CD8-positive, alpha-beta memory T cell (primary cell): ENCODE measurements at regions not wholly inside any gene's neighbourhood (a gene's known extent, or its start where the extent isn't known, plus 50 kb on each side); places are given as distances from the start of the nearest gene placed in this dataset.
"Not testable (repeated sequence)": the region's sequence is repeated elsewhere in the genome, so short reads cannot be mapped to it uniquely, and the experiment has no call there.

ENCODE experiments used
- CTCF ChIA-PET: fragments of 350-600 bp; sonication (Branson Sonifier 250); formaldehyde crosslinking; loops from one replicate; lab custom pipeline; 2021; ENCODE audit warnings: antibody characterized with exemption; lab: Charles Lee
- POLR2A ChIA-PET: fragments of 350-600 bp; sonication (Branson Sonifier 250); formaldehyde crosslinking; loops from one replicate; lab custom pipeline; 2021; ENCODE audit warnings: antibody characterized with exemption; lab: Charles Lee
- DNase-seq, 5 donors: peaks; one replicate each; pipeline versions ENCODE4 v3.0.0 to v3.0.0-alpha.2; 2020 to 2022; ENCODE audit warnings: mixed read lengths in 1 of 5
- H3K27ac ChIP-seq: one replicate; pipeline ENCODE4 v1.7.0; 2013; ENCODE audit warnings: low read depth, mild to moderate bottlenecking, low read length, moderate library complexity
- H3K27me3 ChIP-seq: 2 replicates; pipeline ENCODE4 v1.7.0; 2013; ENCODE audit warnings: low read length, mild to moderate bottlenecking; ENCODE audit not compliant: insufficient read depth, poor library complexity, severe bottlenecking
- H3K36me3 ChIP-seq: 2 replicates; pipeline ENCODE4 v1.7.0; 2013; ENCODE audit warnings: mild to moderate bottlenecking, low read length, moderate library complexity; ENCODE audit not compliant: insufficient read depth
- H3K4me1 ChIP-seq: 2 replicates; pipeline ENCODE4 v1.7.0; 2013; ENCODE audit warnings: mild to moderate bottlenecking, low read length, moderate library complexity; ENCODE audit not compliant: insufficient read depth
- H3K4me3 ChIP-seq: 2 replicates; pipeline ENCODE4 v1.7.0; 2013; ENCODE audit warnings: mild to moderate bottlenecking, low read length
- H3K9me3 ChIP-seq: 2 replicates; pipeline ENCODE4 v1.7.0; 2013; ENCODE audit warnings: mild to moderate bottlenecking, low read length
- H3K27ac Mint-ChIP-seq, 8 donors: one replicate each; pipeline ENCODE4 v1.8.0; 2020 to 2021; ENCODE audit warnings: mixed read lengths in 8 of 8, mild to moderate bottlenecking in 6 of 8, inconsistent platforms in 3 of 8, moderate library complexity in 3 of 8
- H3K27me3 Mint-ChIP-seq, 2 donors: one replicate each; pipeline ENCODE4 v1.8.0; 2020 to 2021; ENCODE audit warnings: mixed read lengths in 2 of 2, mild to moderate bottlenecking in 1 of 2, moderate library complexity in 1 of 2
- H3K36me3 Mint-ChIP-seq, 3 donors: one replicate each; pipeline ENCODE4 v1.8.0; 2020 to 2021; ENCODE audit warnings: mixed read lengths in 3 of 3, inconsistent platforms in 1 of 3, mild to moderate bottlenecking in 1 of 3
- H3K4me1 Mint-ChIP-seq, 3 donors: one replicate each; pipeline ENCODE4 v1.8.0; 2020 to 2021; ENCODE audit warnings: mixed read lengths in 3 of 3, inconsistent platforms in 1 of 3, mild to moderate bottlenecking in 1 of 3
- H3K4me3 Mint-ChIP-seq, 7 donors: one replicate each; pipeline ENCODE4 v1.8.0; 2020 to 2021; ENCODE audit warnings: mixed read lengths in 7 of 7, mild to moderate bottlenecking in 6 of 7, moderate library complexity in 4 of 7, inconsistent platforms in 2 of 7
- H3K9me3 Mint-ChIP-seq, 5 donors: one replicate each; pipeline ENCODE4 v1.8.0; 2020 to 2022; ENCODE audit warnings: mixed read lengths in 5 of 5, mild to moderate bottlenecking in 3 of 5, moderate library complexity in 2 of 5, inconsistent platforms in 1 of 5

DNA sequence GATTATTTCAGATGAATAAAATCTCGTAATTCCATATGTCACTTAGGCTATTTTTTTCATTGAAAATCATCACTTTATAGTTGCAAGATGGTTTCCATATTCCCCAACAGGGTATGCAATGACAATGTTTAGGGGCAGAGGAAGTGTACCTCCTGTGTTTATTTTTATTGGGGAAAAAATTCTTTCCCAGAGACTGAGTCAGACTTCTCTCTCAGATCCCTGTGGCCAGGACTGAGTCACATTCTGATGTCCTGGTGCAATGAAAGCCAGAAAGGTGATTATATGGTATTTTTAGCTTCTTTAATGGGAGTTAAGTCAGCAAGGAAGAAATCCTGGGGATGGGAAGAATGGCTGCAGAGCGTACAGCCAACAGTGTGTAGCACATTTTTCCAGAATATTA lies 196.9 kb upstream of the ALG10 start:
- no peaks in the 10 kb centered on the region for H3K27me3 Mint-ChIP-seq
- no peak for DNase-seq
- H3K36me3 ChIP-seq, result no peaks in the 10 kb centered on the region
- H3K27me3 ChIP-seq, result no peaks in the 10 kb centered on the region
- H3K9me3 Mint-ChIP-seq, result peaks cover 0 to 6% (median 4%) of the 10 kb centered on the region in 5 donors
- no peak overlapping the region for H3K4me3 Mint-ChIP-seq
- H3K4me1 ChIP-seq, result no peaks in the 10 kb centered on the region
- H3K4me1 Mint-ChIP-seq, result no peaks in the 10 kb centered on the region
- H3K9me3 ChIP-seq, result no peaks in the 10 kb centered on the region
- H3K27ac ChIP-seq, result no peak overlapping the region
- no peak overlapping the region for H3K27ac Mint-ChIP-seq
- no peak overlapping the region for H3K4me3 ChIP-seq
- POLR2A ChIA-PET, result no interaction called here
- CTCF ChIA-PET, result no interaction called here
- H3K36me3 Mint-ChIP-seq, result no peaks in the 10 kb centered on the region

DNA sequence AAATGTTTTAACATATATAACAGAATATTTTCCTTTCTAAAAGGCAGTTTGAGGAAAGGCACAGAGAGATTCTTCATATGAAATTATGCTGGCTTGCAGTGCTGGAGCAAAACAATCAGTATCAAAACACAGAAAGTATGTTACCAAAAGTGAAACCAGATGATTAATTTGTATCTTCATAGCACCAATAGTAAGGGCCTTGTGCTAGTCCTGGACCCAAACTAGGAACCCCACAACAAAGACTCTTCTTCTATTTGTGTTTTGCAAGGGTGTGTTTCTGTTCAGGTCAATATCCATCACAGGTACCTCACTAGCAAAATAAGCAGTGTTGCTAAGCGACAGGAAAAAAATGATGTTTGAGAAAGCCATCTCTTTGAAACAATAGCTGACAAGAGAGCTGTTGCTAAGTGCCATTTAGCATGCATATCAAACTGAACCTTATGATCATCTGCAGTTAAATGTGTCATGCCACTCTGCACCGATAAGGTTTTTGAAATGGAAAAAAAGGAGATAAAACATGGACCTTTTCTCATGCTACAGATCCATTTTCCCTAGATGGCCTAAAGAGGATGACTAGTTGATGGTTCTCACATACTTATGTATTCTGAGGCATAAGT lies 196.2 kb upstream of the ALG10 start:
- H3K4me1 Mint-ChIP-seq, result no peaks in the 10 kb centered on the region
- H3K27ac Mint-ChIP-seq, result no peak overlapping the region
- no peak for DNase-seq
- H3K9me3 ChIP-seq, result no peaks in the 10 kb centered on the region
- no peaks in the 10 kb centered on the region for H3K27me3 ChIP-seq
- H3K9me3 Mint-ChIP-seq, result peaks cover 0 to 6% (median 3%) of the 10 kb centered on the region in 5 donors
- no peaks in the 10 kb centered on the region for H3K27me3 Mint-ChIP-seq
- no peaks in the 10 kb centered on the region for H3K36me3 ChIP-seq
- ChIA-PET CTCF (no interaction called here), POLR2A (no interaction called here)
- no peak overlapping the region for H3K4me3 ChIP-seq
- H3K4me3 Mint-ChIP-seq, result no peak overlapping the region
- no peaks in the 10 kb centered on the region for H3K4me1 ChIP-seq
- no peaks in the 10 kb centered on the region for H3K36me3 Mint-ChIP-seq
- no peak overlapping the region for H3K27ac ChIP-seq

DNA sequence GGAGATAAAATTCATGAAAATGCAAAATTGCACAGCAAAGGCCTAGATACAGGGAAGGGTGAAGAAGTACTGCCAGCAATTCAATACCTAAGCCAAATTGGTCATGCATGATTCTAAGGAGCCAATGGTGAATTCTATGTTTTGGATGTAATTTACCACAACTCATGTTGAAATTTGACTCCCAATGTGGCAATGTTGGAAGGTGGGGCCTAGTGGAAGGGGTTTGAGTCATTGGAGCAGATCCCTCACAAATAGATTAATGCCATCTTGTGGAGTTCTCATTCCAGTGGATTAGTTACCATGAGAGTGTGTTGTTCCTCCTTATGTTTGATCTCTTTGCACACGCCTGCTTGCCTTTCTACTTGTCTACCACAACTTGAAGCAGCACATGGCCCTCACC lies 194.0 kb upstream of the ALG10 start:
- no peaks in the 10 kb centered on the region for H3K36me3 Mint-ChIP-seq
- H3K36me3 ChIP-seq, result no peaks in the 10 kb centered on the region
- H3K27ac Mint-ChIP-seq, result no peak overlapping the region
- no peak overlapping the region for H3K4me3 ChIP-seq
- CTCF ChIA-PET, result no interaction called here
- no peaks in the 10 kb centered on the region for H3K9me3 ChIP-seq
- peaks cover 0 to 5% (median 3%) of the 10 kb centered on the region in 5 donors for H3K9me3 Mint-ChIP-seq
- H3K27ac ChIP-seq, result no peak overlapping the region
- no peak overlapping the region for H3K4me3 Mint-ChIP-seq
- POLR2A ChIA-PET, result no interaction called here
- no peaks in the 10 kb centered on the region for H3K4me1 ChIP-seq
- no peaks in the 10 kb centered on the region for H3K27me3 ChIP-seq
- no peaks in the 10 kb centered on the region for H3K4me1 Mint-ChIP-seq
- no peak for DNase-seq
- no peaks in the 10 kb centered on the region for H3K27me3 Mint-ChIP-seq

DNA sequence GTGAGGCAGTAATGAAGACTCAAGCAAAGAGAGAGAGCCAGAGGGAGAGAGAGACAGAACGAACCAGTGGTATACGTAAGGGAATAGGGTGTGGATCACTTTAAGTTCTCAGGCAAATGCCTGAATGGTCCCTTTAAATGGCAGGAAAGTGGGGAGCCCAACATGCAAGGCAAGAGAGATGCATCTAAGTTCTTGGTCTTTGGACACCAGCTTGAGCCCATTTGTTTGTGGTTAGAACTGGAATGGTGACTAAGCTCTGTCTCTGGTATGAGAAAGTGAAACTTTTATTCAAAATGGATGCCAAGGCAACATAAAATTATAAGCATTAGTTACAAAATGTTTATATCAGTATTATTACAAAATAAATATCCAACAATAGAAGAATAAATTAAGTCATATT lies 192.2 kb upstream of the ALG10 start:
- Histone ChIP-seq H3K4me1 (no peaks in the 10 kb centered on the region), H3K27me3 (no peaks in the 10 kb centered on the region), H3K4me3 (no peak overlapping the region), H3K9me3 (no peaks in the 10 kb centered on the region), H3K27ac (no peak overlapping the region), H3K36me3 (no peaks in the 10 kb centered on the region)
- Mint-ChIP-seq H3K4me1 (no peaks in the 10 kb centered on the region), H3K9me3 (peaks cover 0 to 5% (median 3%) of the 10 kb centered on the region in 5 donors), H3K36me3 (no peaks in the 10 kb centered on the region), H3K27me3 (no peaks in the 10 kb centered on the region), H3K4me3 (no peak overlapping the region), H3K27ac (no peak overlapping the region)
- DNase-seq, result no peak
- ChIA-PET CTCF (no interaction called here), POLR2A (no interaction called here)

DNA sequence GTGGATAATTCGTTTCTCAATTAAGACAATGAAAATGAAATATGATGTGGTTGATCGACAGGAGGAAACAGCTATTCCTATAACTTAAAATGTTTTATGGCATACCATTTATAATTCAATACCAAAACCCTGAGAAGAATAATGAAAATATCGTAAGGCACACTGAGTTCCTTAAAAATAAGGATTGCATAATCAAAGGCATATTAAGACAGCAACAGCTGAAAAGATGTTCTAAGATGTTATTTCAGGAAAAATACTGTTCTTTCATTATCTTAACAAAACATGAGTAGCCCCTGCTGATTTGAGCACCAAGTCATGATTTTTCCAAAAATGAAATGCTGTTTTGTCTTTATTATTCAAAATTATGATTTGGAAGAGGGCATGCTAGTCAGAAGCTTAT lies 189.4 kb upstream of the ALG10 start:
- Histone ChIP-seq H3K27me3 (no peaks in the 10 kb centered on the region), H3K27ac (no peak overlapping the region), H3K9me3 (no peaks in the 10 kb centered on the region), H3K36me3 (no peaks in the 10 kb centered on the region), H3K4me3 (no peak overlapping the region), H3K4me1 (no peaks in the 10 kb centered on the region)
- ChIA-PET POLR2A (no interaction called here), CTCF (no interaction called here)
- H3K27me3 Mint-ChIP-seq, result no peaks in the 10 kb centered on the region
- no peaks in the 10 kb centered on the region for H3K4me1 Mint-ChIP-seq
- H3K4me3 Mint-ChIP-seq, result no peak overlapping the region
- no peak overlapping the region for H3K27ac Mint-ChIP-seq
- no peaks in the 10 kb centered on the region for H3K36me3 Mint-ChIP-seq
- H3K9me3 Mint-ChIP-seq, result peaks cover 0 to 6% (median 5%) of the 10 kb centered on the region in 5 donors
- no peak for DNase-seq

DNA sequence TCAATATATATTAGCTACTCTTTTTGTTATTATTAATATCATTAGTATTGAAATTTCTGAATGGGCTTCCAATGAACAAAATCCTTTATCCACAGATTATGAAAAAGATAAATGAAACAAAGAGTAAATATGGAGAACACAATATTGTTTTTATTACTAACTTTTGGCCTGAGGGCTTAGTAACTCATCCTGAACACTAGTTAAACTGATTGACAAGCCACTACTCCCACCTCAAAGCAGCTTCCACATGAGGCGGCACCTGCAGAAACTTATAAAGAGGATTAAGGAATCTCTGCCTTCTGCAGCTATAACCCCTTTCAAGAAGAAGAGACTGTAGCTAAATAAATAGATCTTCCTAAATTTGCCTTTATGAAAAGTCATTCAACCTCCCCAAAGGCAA lies 187.6 kb upstream of the ALG10 start:
- no peaks in the 10 kb centered on the region for H3K4me1 Mint-ChIP-seq

DNA sequence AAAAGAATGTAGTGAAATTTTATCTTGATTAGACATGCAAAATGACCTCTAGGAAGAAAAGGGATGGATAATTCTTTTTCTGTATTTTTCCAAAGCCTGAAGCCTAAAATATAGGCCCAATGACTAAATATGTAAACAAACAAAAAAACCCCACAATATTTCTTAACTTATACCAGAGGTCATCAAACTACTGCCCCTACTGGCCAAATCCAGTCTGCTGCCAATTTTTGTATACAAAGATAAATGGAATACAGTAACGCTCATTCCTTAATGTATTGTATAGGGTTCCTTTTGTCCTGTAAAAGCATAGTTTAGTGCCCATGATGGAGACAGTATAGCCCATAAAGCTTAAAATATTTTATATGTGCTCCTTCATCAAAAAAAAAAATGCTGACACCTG lies 145.7 kb upstream of the ALG10 start:
- Histone ChIP-seq H3K27ac (no peak overlapping the region), H3K9me3 (no peaks in the 10 kb centered on the region), H3K4me3 (no peak overlapping the region), H3K4me1 (no peaks in the 10 kb centered on the region), H3K27me3 (no peaks in the 10 kb centered on the region), H3K36me3 (no peaks in the 10 kb centered on the region)
- H3K4me3 Mint-ChIP-seq, result no peak overlapping the region
- ChIA-PET CTCF (no interaction called here), POLR2A (no interaction called here)
- no peak for DNase-seq
- no peaks in the 10 kb centered on the region for H3K4me1 Mint-ChIP-seq
- H3K27ac Mint-ChIP-seq, result no peak overlapping the region
- H3K27me3 Mint-ChIP-seq, result no peaks in the 10 kb centered on the region
- no peaks in the 10 kb centered on the region for H3K36me3 Mint-ChIP-seq
- H3K9me3 Mint-ChIP-seq, result peaks cover 0 to 31% (median 15%) of the 10 kb centered on the region in 5 donors

More for the DNA sequence above, 187.6 kb upstream of the ALG10 start:
- H3K27ac Mint-ChIP-seq, result no peak overlapping the region
- Histone ChIP-seq H3K27ac (no peak overlapping the region), H3K4me3 (no peak overlapping the region), H3K9me3 (no peaks in the 10 kb centered on the region), H3K4me1 (no peaks in the 10 kb centered on the region), H3K27me3 (no peaks in the 10 kb centered on the region), H3K36me3 (no peaks in the 10 kb centered on the region)
- H3K36me3 Mint-ChIP-seq, result no peaks in the 10 kb centered on the region
- POLR2A ChIA-PET, result no interaction called here
- DNase-seq, result no peak
- no peak overlapping the region for H3K4me3 Mint-ChIP-seq
- no peaks in the 10 kb centered on the region for H3K27me3 Mint-ChIP-seq
- CTCF ChIA-PET, result no interaction called here
- H3K9me3 Mint-ChIP-seq, result peaks cover 0 to 9% (median 3%) of the 10 kb centered on the region in 5 donors

DNA sequence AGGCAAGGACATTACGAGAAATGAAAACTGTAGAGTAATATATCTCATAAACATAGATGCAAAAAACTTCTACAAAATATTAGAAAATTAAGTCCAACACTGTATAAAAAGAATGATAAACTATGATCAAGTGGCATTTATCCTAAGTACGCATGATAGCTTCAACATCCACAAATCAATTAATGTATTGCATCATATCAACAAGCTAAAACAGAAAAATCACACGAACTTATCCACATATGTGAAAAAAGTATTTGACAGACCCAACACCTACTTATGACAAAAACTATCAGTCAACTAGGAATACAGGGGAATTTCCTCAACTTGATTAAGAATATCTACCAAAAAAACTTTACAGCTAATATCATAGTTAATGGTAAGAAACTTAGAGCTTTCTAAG lies 129.9 kb upstream of the ALG10 start:
- no peaks in the 10 kb centered on the region for H3K4me1 ChIP-seq
- ChIA-PET POLR2A (no interaction called here), CTCF (no interaction called here)
- H3K27ac Mint-ChIP-seq, result no peak overlapping the region
- no peak overlapping the region for H3K27ac ChIP-seq
- H3K27me3 ChIP-seq, result no peaks in the 10 kb centered on the region
- no peaks in the 10 kb centered on the region for H3K36me3 ChIP-seq
- no peak overlapping the region for H3K4me3 Mint-ChIP-seq
- H3K4me1 Mint-ChIP-seq, result no peaks in the 10 kb centered on the region
- H3K4me3 ChIP-seq, result no peak overlapping the region
- peaks cover 0 to 5% (median 2%) of the 10 kb centered on the region in 5 donors for H3K9me3 Mint-ChIP-seq
- no peaks in the 10 kb centered on the region for H3K27me3 Mint-ChIP-seq
- H3K9me3 ChIP-seq, result no peaks in the 10 kb centered on the region
- H3K36me3 Mint-ChIP-seq, result no peaks in the 10 kb centered on the region
- DNase-seq, result no peak

DNA sequence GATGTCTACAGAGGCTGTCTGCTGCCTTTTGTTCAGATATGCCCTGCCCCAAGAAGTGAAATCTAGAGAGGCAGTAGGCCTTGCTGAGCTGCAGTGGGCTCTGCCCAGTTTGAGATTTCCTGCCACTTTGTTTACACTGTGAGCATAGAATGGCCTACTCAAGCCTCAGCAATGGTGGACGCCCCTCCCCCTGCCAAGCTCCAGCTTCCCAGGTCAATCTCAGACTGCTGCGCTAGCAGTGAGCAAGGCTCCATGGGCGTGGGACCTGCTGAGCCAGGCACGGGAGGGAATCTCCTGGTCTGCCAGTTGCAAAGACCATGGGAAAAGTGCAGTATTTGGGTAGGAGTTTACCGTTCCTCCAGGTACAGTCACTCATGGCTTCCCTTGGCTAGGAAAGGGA lies 101.8 kb upstream of the ALG10 start:
- H3K36me3 Mint-ChIP-seq, H3K4me1 ChIP-seq, H3K4me3 ChIP-seq, CTCF ChIA-PET, H3K27me3 Mint-ChIP-seq, H3K27me3 ChIP-seq, H3K9me3 ChIP-seq, DNase-seq, H3K36me3 ChIP-seq, POLR2A ChIA-PET, H3K4me1 Mint-ChIP-seq, H3K4me3 Mint-ChIP-seq, H3K27ac Mint-ChIP-seq, H3K27ac ChIP-seq: not testable (repeated sequence)
- H3K9me3 Mint-ChIP-seq, result peaks cover 7 to 35% (median 18%) of the 10 kb centered on the region in 5 donors
